GM12878 (cell line): ENCODE measurements at regions not wholly inside any gene's neighbourhood (a gene's known extent, or its start where the extent isn't known, plus 50 kb on each side); places are given as distances from the start of the nearest gene placed in this dataset.

Source experiments
- ATAC-seq: fragments of 200-7000 bp; cut with Tn5 transposase; 3 replicates; pipeline ENCODE4 v1.9.1; 2020; ENCODE audit warnings: mild to moderate bottlenecking, moderate library complexity
- BruUV-seq: library from RNA; stranded (reverse); fragments of 400-500 nt; replicated peaks from 2 replicates; lab custom pipeline; 2021; lab: Mats Ljungman, UMichigan
- CTCF ChIA-PET: fragments of 300-600 bp; sonication (Branson Sonifier 250); formaldehyde crosslinking; extraction: SDS; loops from one replicate; lab custom pipeline; 2021; ENCODE audit warnings: inconsistent platforms; lab: Yijun Ruan, JAX
- POLR2A ChIA-PET: fragments of 350-600 bp; formaldehyde crosslinking; extraction: SDS; loops from one replicate; lab custom pipeline; 2021; ENCODE audit warnings: inconsistent platforms; lab: Charles Lee
- RAD21 ChIA-PET: fragments of 300-600 bp; sonication (Branson Sonifier 250); formaldehyde crosslinking; loops from one replicate; lab custom pipeline; 2023; ENCODE audit warnings: antibody characterized with exemption; ENCODE audit not compliant: unreplicated experiment; lab: Charles Lee
- SMC1A ChIA-PET: fragments of 300-600 bp; sonication (Branson Sonifier 250); formaldehyde crosslinking; loops from one replicate; lab custom pipeline; 2023; ENCODE audit not compliant: unreplicated experiment, uncharacterized antibody; lab: Charles Lee
- DNase-seq: peaks from one replicate; pipeline ENCODE4 v3.0.0-alpha.2; 2011; ENCODE audit warnings: low read depth, low spot score
- FAIRE-seq: peaks from 3 replicates; lab custom pipeline; 2011; peaks lifted over from hg19 to GRCh38; lab: Jason Lieb, UNC
- H2AFZ ChIP-seq: 2 replicates; pipeline ENCODE4 v1.6.0; 2011; ENCODE audit warnings: low read depth, low read length, control low read depth; ENCODE audit not compliant: control insufficient read depth
- H3K27ac ChIP-seq: 2 replicates; pipeline ENCODE4 v1.5.1; 2011; ENCODE audit warnings: control low read depth; ENCODE audit not compliant: control insufficient read depth, insufficient read depth
- H3K27me3 ChIP-seq, 2 experiments: replicated peaks in 1 of 2; 2 replicates each; pipeline versions ENCODE4 v1.6.0 to v1.6.1; 2011; ENCODE audit warnings: low read length in 1 of 2; ENCODE audit not compliant: control insufficient read depth in 2 of 2, insufficient read depth in 2 of 2
- H3K36me3 ChIP-seq, 2 experiments: 2 replicates each; pipeline ENCODE4 v1.5.1; 2011; ENCODE audit warnings: low read length in 1 of 2; ENCODE audit not compliant: control insufficient read depth in 2 of 2, insufficient read depth in 2 of 2
- H3K4me1 ChIP-seq: 2 replicates; pipeline ENCODE4 v1.6.1; 2011; ENCODE audit warnings: mild to moderate bottlenecking, low read length, moderate library complexity, mixed read lengths; ENCODE audit not compliant: control insufficient read depth, insufficient read depth
- H3K4me2 ChIP-seq: 2 replicates; pipeline ENCODE4 v1.6.0; 2011; ENCODE audit warnings: control low read depth; ENCODE audit not compliant: control insufficient read depth, insufficient read depth
- H3K4me3 ChIP-seq: fragments of 200-600 bp; sonication (generic); 2 replicates; pipeline ENCODE4 v1.5.1; 2016
- H3K79me2 ChIP-seq: 2 replicates; pipeline ENCODE4 v1.6.0; 2011; ENCODE audit warnings: low read length; ENCODE audit not compliant: control insufficient read depth, insufficient read depth
- H3K9ac ChIP-seq: 2 replicates; pipeline ENCODE4 v1.8.0; 2011; ENCODE audit warnings: low read length, control low read depth, mixed read lengths; ENCODE audit not compliant: control insufficient read depth, insufficient read depth
- H3K9me3 ChIP-seq: replicated peaks from 3 replicates; pipeline ENCODE4 v1.5.1; 2011; ENCODE audit warnings: mild to moderate bottlenecking, low read length; ENCODE audit not compliant: control insufficient read depth, insufficient read depth
- H4K20me1 ChIP-seq: 2 replicates; pipeline ENCODE4 v1.6.0; 2011; ENCODE audit not compliant: control insufficient read depth, insufficient read depth
- ASH2L ChIP-seq: fragments of 300-600, 200-600 bp; sonication (generic); IDR thresholded peaks from 2 replicates; pipeline ENCODE4 v1.6.1; 2017; ENCODE audit warnings: low read depth, mild to moderate bottlenecking, borderline replicate concordance
- BCL11A ChIP-seq: IDR thresholded peaks from 2 replicates; pipeline ENCODE4 v1.6.1; 2011; ENCODE audit warnings: low read depth, low read length
- BCLAF1 ChIP-seq: fragments of 450-650 bp; IDR thresholded peaks from 2 replicates; pipeline ENCODE4 v1.6.1; 2017; ENCODE audit warnings: antibody characterized with exemption, mild to moderate bottlenecking, moderate library complexity
- CHD4 ChIP-seq: fragments of 200-600 bp; sonication (generic); IDR thresholded peaks from 2 replicates; pipeline ENCODE4 v1.6.1; 2016; ENCODE audit warnings: mild to moderate bottlenecking
- JUNB ChIP-seq: IDR thresholded peaks from 2 replicates; pipeline ENCODE4 v1.6.1; 2016; ENCODE audit warnings: antibody characterized with exemption, mild to moderate bottlenecking
- MAX ChIP-seq: IDR thresholded peaks from 2 replicates; pipeline ENCODE4 v1.6.1; 2012; ENCODE audit warnings: low read depth, low read length, improper control_type of control experiment
- MTA2 ChIP-seq: fragments of 450-650 bp; IDR thresholded peaks from 2 replicates; pipeline ENCODE4 v1.6.1; 2016; ENCODE audit warnings: low read depth, mild to moderate bottlenecking, moderate library complexity
- NR2F1 ChIP-seq: fragments of 450-650 bp; conservative IDR thresholded peaks from 2 replicates; pipeline ENCODE4 v1.6.1; 2017; ENCODE audit warnings: mild to moderate bottlenecking
- NRF1 ChIP-seq: conservative IDR thresholded peaks from 2 replicates; pipeline ENCODE4 v1.6.1; 2011; ENCODE audit warnings: mild to moderate bottlenecking, low read depth, low read length, improper control_type of control experiment
- PAX5 ChIP-seq: IDR thresholded peaks from 2 replicates; pipeline ENCODE4 v1.6.1; 2011; ENCODE audit warnings: low read depth, low read length, borderline replicate concordance
- RUNX3 ChIP-seq: IDR thresholded peaks from 2 replicates; pipeline ENCODE4 v1.6.1; 2012; ENCODE audit warnings: low read length, inconsistent platforms
- SPI1 ChIP-seq: IDR thresholded peaks from 2 replicates; pipeline ENCODE4 v1.6.1; 2011; ENCODE audit warnings: low read depth, mild to moderate bottlenecking, low read length, moderate library complexity, borderline replicate concordance; ENCODE audit not compliant: insufficient read depth
- STAT3 ChIP-seq: IDR thresholded peaks from 2 replicates; pipeline ENCODE4 v1.6.1; 2011; ENCODE audit warnings: low read depth, low read length, improper control_type of control experiment
- SUZ12 ChIP-seq: fragments of 200-600 bp; sonication (generic); IDR thresholded peaks from one replicate; pipeline ENCODE4 v1.6.1; 2018; ENCODE audit warnings: antibody characterized with exemption, mild to moderate bottlenecking; ENCODE audit not compliant: unreplicated experiment
- TBL1XR1 ChIP-seq: IDR thresholded peaks from 2 replicates; pipeline ENCODE4 v1.6.1; 2012; ENCODE audit warnings: low read depth, low read length, improper control_type of control experiment
- USF2 ChIP-seq: IDR thresholded peaks from 2 replicates; pipeline ENCODE4 v1.6.1; 2011; ENCODE audit warnings: low read depth, low read length, improper control_type of control experiment, borderline replicate concordance
- YY1 ChIP-seq: IDR thresholded peaks from 2 replicates; pipeline ENCODE4 v1.6.1; 2011; ENCODE audit warnings: low read depth, mild to moderate bottlenecking, low read length
- WGBS: methylation state at CpG from one replicate; pipeline ENCODE4 v1.1.6; 2016; ENCODE audit warnings: low lambda C conversion rate; ENCODE audit not compliant: insufficient replicate concordance, insufficient coverage; ENCODE audit errors: missing lambda C conversion rate; 5-methylcytosine and 5-hydroxymethylcytosine counted together
- in situ Hi-C: fragments of 300-500 bp; cut with MboI; formaldehyde crosslinking; loops from 9 replicates; pipeline ENCODE4 v1.14.3; 2018; ENCODE audit warnings: mixed read lengths
- intact Hi-C: fragments of 100-400 bp; cut with micrococcal nuclease; formaldehyde crosslinking; loops from one replicate; pipeline ENCODE4 v1.14.2; 2022; ENCODE audit not compliant: unreplicated experiment

GRCh38 chr5:124576848-124577409 is 169.5 kb downstream of the ZNF608 start:
- Histone ChIP-seq H3K9me3 (no peaks in the 10 kb centered on the region; the same call in 2 of the 3 replicates), H2AFZ (no peak overlapping the region), H4K20me1 (no peaks in the 10 kb centered on the region), H3K4me3 (no peak overlapping the region), H3K27me3 (peaks cover 0 to 8% of the 10 kb centered on the region in 2 experiments), H3K4me2 (peak overlapping the region; percentile 28; the same call in 1 of the 2 replicates), H3K36me3 (no peaks in the 10 kb centered on the region), H3K9ac (no peak overlapping the region), H3K4me1 (peaks cover 4% of the 10 kb centered on the region; the same call in 1 of the 2 replicates), H3K79me2 (no peaks in the 10 kb centered on the region), H3K27ac (no peak overlapping the region)
- no peak for TF ChIP-seq NRF1
- no peak for TF ChIP-seq BCL11A
- TF ChIP-seq SPI1 = peak; percentile 10; the same call in 1 of the 2 replicates
- no peak for TF ChIP-seq ASH2L
- TF ChIP-seq MTA2 = no peak
- TF ChIP-seq BCLAF1 = no peak
- no peak for TF ChIP-seq NR2F1
- no peak for TF ChIP-seq MAX
- TF ChIP-seq SUZ12 = no peak
- TF ChIP-seq USF2 = no peak
- no peak for TF ChIP-seq YY1
- no peak for TF ChIP-seq JUNB
- TF ChIP-seq RUNX3 = peak; percentile 59; the same call in 1 of the 2 replicates
- no peak for TF ChIP-seq CHD4
- TF ChIP-seq PAX5 = 0 out of 2 replicates have a peak, but pooled peaks have one; percentile 32
- no peak for TF ChIP-seq TBL1XR1
- no peak for TF ChIP-seq STAT3
- peak; percentile 72 for ATAC-seq
- in situ Hi-C loops = no loop called here
- DNase-seq = peak; percentile 48
- peak; percentile 70 for FAIRE-seq
- ChIA-PET SMC1A (interaction anchor here (0.7 to 1.3 kb wide), 2 partner anchors 26 to 721 kb away, joined by 3 to 4 read pairs; no protein-coding TSS in a partner anchor), POLR2A (no interaction called here), RAD21 (no interaction called here), CTCF (interaction anchor here (0.5 kb wide), 1 partner anchor 502 kb away, joined by 3 read pairs; no protein-coding TSS in a partner anchor)
- no TSS peak for BruUV-seq
- WGBS = 23% methylated on average over 4 of the region's 4 CpGs
- intact Hi-C loops = no loop called here
